ENCODE measurements at regions not wholly inside any gene's neighbourhood (a gene's known extent, or its start where the extent isn't known, plus 50 kb on each side); places are given as distances from the start of the nearest gene placed in this dataset.

- Histone ChIP-seq H3K4me1 (replicated peaks; ENCODE audit: insufficient read depth) (peaks cover 70% of the 10 kb centered on the region), H3K4me3 (no peak overlapping the region), H3K79me2 (ENCODE audit: low read depth) (no peaks in the 10 kb centered on the region), H3K9me2 (ENCODE audit: insufficient read depth) (no peaks in the 10 kb centered on the region), H3K36me3 (ENCODE audit: low read depth) (peaks cover 3% of the 10 kb centered on the region; the same call in 1 of the 2 replicates), H3K27ac (peak overlapping the region; percentile 86), H3K4me2 (peak overlapping the region; percentile 35), H3F3A (ENCODE audit: insufficient read depth, low read depth) (peaks cover 58% of the 10 kb centered on the region), H3K27me3 (ENCODE audit: insufficient read depth, low read depth) (no peaks in the 10 kb centered on the region), H3K9me3 (ENCODE audit: insufficient read depth, low read depth) (peaks cover 13% of the 10 kb centered on the region), H4K20me1 (ENCODE audit: insufficient read depth) (no peaks in the 10 kb centered on the region), H2AFZ (no peak overlapping the region)
- no TSS peak for BruUV-seq (replicated peaks)
- POLR2A ChIA-PET (ENCODE audit: unreplicated experiment) = no interaction called here
- intact Hi-C loops (cut with micrococcal nuclease; ENCODE audit: unreplicated experiment) = loop anchor here (1.0 to 5.0 kb wide), 2 partner anchors 105 to 908 kb away; no protein-coding TSS in a partner anchor
- no peak for DNase-seq
- CTCF ChIA-PET = no interaction called here
- TF ChIP-seq EZH2 (IDR thresholded peaks at IDR 0.05; ENCODE audit: low read depth) = no peak
- TF ChIP-seq CTCF (conservative IDR thresholded peaks at IDR 0.05) = no peak
Measured at GRCh38 chr13:44814836-44815235, 174.4 kb downstream of the NUFIP1 start.

GRCh38 chr13:44814161-44814560 is 175.1 kb downstream of the NUFIP1 start:
- H3K27ac ChIP-seq = peak overlapping the region; percentile 86
- peaks cover 54% of the 10 kb centered on the region for H3F3A ChIP-seq (ENCODE audit: insufficient read depth, low read depth)
- H3K36me3 ChIP-seq (ENCODE audit: low read depth) = no peaks in the 10 kb centered on the region; the same call in 1 of the 2 replicates
- H3K4me1 ChIP-seq (replicated peaks; ENCODE audit: insufficient read depth) = peaks cover 63% of the 10 kb centered on the region
- H3K4me3 ChIP-seq = no peak overlapping the region
- POLR2A ChIA-PET (ENCODE audit: unreplicated experiment) = interaction anchor here (0.7 kb wide), 1 partner anchor 54 kb away, joined by 6 read pairs; no protein-coding TSS in a partner anchor
- H3K9me3 ChIP-seq (ENCODE audit: insufficient read depth, low read depth) = peaks cover 13% of the 10 kb centered on the region
- BruUV-seq (replicated peaks) = no TSS peak
- no peak for DNase-seq
- H3K27me3 ChIP-seq (ENCODE audit: insufficient read depth, low read depth) = no peaks in the 10 kb centered on the region
- H3K79me2 ChIP-seq (ENCODE audit: low read depth) = no peaks in the 10 kb centered on the region
- no peaks in the 10 kb centered on the region for H4K20me1 ChIP-seq (ENCODE audit: insufficient read depth)
- no peak overlapping the region for H2AFZ ChIP-seq
- CTCF ChIA-PET = no interaction called here
- intact Hi-C loops (cut with micrococcal nuclease; ENCODE audit: unreplicated experiment) = no loop called here
- no peak overlapping the region for H3K4me2 ChIP-seq
- TF ChIP-seq EZH2 (IDR thresholded peaks at IDR 0.05; ENCODE audit: low read depth) (no peak), CTCF (conservative IDR thresholded peaks at IDR 0.05) (no peak)
- H3K9me2 ChIP-seq (ENCODE audit: insufficient read depth) = no peaks in the 10 kb centered on the region

GRCh38 chr13:44812818-44813217 is 176.5 kb downstream of the NUFIP1 start:
- peaks cover 45% of the 10 kb centered on the region for H3F3A ChIP-seq (ENCODE audit: insufficient read depth, low read depth)
- H3K27me3 ChIP-seq (ENCODE audit: insufficient read depth, low read depth) = no peaks in the 10 kb centered on the region
- CTCF ChIA-PET = no interaction called here
- no peak overlapping the region for H2AFZ ChIP-seq
- H3K27ac ChIP-seq = no peak overlapping the region
- peaks cover 13% of the 10 kb centered on the region for H3K9me3 ChIP-seq (ENCODE audit: insufficient read depth, low read depth)
- POLR2A ChIA-PET (ENCODE audit: unreplicated experiment) = interaction anchor here (0.6 kb wide), 1 partner anchor 586 kb away, joined by 5 read pairs; no protein-coding TSS in a partner anchor
- no peak overlapping the region for H3K4me3 ChIP-seq
- no peaks in the 10 kb centered on the region for H3K79me2 ChIP-seq (ENCODE audit: low read depth)
- H3K36me3 ChIP-seq (ENCODE audit: low read depth) = no peaks in the 10 kb centered on the region
- H3K4me1 ChIP-seq (replicated peaks; ENCODE audit: insufficient read depth) = peaks cover 49% of the 10 kb centered on the region
- no TSS peak for BruUV-seq (replicated peaks)
- no peaks in the 10 kb centered on the region for H3K9me2 ChIP-seq (ENCODE audit: insufficient read depth)
- no peak overlapping the region for H3K4me2 ChIP-seq
- DNase-seq = no peak
- TF ChIP-seq CTCF (conservative IDR thresholded peaks at IDR 0.05) = no peak
- TF ChIP-seq EZH2 (IDR thresholded peaks at IDR 0.05; ENCODE audit: low read depth) = no peak
- intact Hi-C loops (cut with micrococcal nuclease; ENCODE audit: unreplicated experiment) = no loop called here
- no peaks in the 10 kb centered on the region for H4K20me1 ChIP-seq (ENCODE audit: insufficient read depth)
